ENCODE measurements at regions not wholly inside any gene's neighbourhood (a gene's known extent, or its start where the extent isn't known, plus 50 kb on each side); places are given as distances from the start of the nearest gene placed in this dataset.
"Not testable (repeated sequence)": the region's sequence is repeated elsewhere in the genome, so short reads cannot be mapped to it uniquely, and the experiment has no call there.

DNA sequence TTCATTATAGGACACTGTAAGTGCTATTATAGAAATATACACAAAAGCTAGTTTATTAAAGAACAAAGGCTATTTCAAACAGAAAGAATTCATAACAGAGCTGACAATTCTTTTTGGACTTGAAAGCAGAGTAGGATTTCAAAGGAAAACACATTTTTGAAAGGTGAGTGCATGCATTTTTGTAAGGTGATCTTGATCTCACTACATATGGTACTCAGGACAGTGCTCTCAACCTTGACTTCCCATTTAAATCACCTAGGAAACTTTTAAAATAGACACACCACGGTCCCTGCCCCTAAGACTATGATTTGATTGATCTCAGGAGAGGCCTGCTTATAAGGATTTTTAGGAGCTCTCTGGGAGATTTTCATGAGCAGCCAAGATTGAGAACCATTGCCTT, 1362.0 kb downstream of the CDH8 start:
- H3K27ac ChIP-seq = no peak overlapping the region
- intact Hi-C loops (cut with DNase I; ENCODE audit: low total_unique reads) = no loop called here
- DNase-seq (no peak), ATAC-seq (no peak)
- no peaks in the 10 kb centered on the region for H3K36me3 ChIP-seq
- H3K9me3 ChIP-seq = no peaks in the 10 kb centered on the region
- no peak overlapping the region for H3K4me3 ChIP-seq
- H3K27me3 ChIP-seq = no peaks in the 10 kb centered on the region
- no peaks in the 10 kb centered on the region for H3K4me1 ChIP-seq
- in situ Hi-C loops (cut with MboI; ENCODE audit: low sequenced_read_pairs in 4 of 4) = no loop called here
- TF ChIP-seq, protein P1, sequence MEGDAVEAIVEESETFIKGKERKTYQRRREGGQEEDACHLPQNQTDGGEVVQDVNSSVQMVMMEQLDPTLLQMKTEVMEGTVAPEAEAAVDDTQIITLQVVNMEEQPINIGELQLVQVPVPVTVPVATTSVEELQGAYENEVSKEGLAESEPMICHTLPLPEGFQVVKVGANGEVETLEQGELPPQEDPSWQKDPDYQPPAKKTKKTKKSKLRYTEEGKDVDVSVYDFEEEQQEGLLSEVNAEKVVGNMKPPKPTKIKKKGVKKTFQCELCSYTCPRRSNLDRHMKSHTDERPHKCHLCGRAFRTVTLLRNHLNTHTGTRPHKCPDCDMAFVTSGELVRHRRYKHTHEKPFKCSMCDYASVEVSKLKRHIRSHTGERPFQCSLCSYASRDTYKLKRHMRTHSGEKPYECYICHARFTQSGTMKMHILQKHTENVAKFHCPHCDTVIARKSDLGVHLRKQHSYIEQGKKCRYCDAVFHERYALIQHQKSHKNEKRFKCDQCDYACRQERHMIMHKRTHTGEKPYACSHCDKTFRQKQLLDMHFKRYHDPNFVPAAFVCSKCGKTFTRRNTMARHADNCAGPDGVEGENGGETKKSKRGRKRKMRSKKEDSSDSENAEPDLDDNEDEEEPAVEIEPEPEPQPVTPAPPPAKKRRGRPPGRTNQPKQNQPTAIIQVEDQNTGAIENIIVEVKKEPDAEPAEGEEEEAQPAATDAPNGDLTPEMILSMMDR (IDR thresholded peaks at IDR 0.05 in 4 of 5, conservative IDR thresholded peaks at IDR 0.05 in 1 of 5) = no peak
- TF ChIP-seq POLR2A (IDR thresholded peaks at IDR 0.05) = no peak

DNA sequence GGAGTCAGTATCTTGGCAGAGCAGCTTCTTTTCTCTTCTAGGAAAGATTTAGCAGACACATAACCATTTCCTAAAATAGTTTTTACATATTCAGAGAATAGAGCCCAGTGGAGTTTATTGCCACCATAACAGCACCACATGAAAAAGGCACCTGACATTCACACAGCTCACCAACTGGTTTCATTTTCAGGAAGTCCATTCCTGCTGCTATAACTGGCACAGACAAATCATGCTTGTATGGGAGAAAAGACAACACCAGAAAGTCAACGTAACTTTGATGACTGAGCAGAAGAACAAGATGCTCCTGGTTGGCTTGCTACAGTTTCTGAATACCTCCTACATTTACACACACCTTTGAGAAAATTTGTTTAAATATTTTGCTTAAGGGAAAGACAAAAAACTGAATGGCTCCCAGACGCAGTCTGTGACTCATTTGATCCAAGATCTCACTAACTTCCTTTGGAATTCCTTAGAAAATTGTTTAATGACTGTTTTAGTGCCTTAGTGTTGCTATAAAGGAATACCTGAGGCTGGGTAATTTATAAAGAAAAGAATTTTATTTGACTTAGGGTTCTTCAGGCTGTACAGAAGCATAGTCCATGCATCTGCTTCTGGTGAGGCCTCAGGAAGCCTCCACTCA, 1380.6 kb downstream of the CDH8 start:
- no peaks in the 10 kb centered on the region for H3K27me3 ChIP-seq
- H3K27ac ChIP-seq = no peak overlapping the region
- no peaks in the 10 kb centered on the region for H3K9me3 ChIP-seq
- TF ChIP-seq, protein P1 (IDR thresholded peaks at IDR 0.05 in 4 of 5, conservative IDR thresholded peaks at IDR 0.05 in 1 of 5) = no peak
- TF ChIP-seq POLR2A (IDR thresholded peaks at IDR 0.05) = no peak
- DNase-seq (no peak), ATAC-seq (no peak)
- in situ Hi-C loops (cut with MboI; ENCODE audit: low sequenced_read_pairs in 4 of 4) (no loop called here), intact Hi-C loops (cut with DNase I; ENCODE audit: low total_unique reads) (no loop called here)
- no peak overlapping the region for H3K4me3 ChIP-seq
- H3K36me3 ChIP-seq = no peaks in the 10 kb centered on the region
- no peaks in the 10 kb centered on the region for H3K4me1 ChIP-seq

- no peak for DNase-seq
- in situ Hi-C loops (cut with MboI; ENCODE audit: low sequenced_read_pairs in 4 of 4) = no loop called here
- no peaks in the 10 kb centered on the region for H3K27me3 ChIP-seq
Measured at GRCh38 chr16:60651346-60651745, 1384.9 kb downstream of the CDH8 start.

DNA sequence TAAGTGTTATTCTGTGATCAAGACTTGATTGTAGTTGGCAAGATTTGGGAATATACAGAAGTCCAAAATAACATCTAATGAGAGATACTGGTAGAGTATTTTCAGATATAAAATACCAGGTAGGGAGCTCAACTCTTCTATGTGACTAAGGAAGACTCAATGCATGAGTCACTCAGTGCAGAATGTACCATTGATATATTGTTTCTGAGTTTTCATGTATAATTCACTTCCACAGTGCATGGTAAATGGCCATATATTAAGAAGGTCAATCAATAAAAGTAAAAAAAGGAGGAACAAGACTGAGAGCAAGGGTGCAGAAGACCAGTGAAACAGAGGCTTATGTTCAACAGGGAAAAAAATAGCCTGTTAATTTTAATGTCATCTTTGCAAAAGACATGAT, 1387.9 kb downstream of the CDH8 start:
- H3K4me3 ChIP-seq = no peak overlapping the region
- intact Hi-C loops (cut with DNase I; ENCODE audit: low total_unique reads) (no loop called here), in situ Hi-C loops (cut with MboI; ENCODE audit: low sequenced_read_pairs in 4 of 4) (no loop called here)
- TF ChIP-seq, protein P1 (IDR thresholded peaks at IDR 0.05 in 4 of 5, conservative IDR thresholded peaks at IDR 0.05 in 1 of 5) = no peak
- TF ChIP-seq POLR2A (IDR thresholded peaks at IDR 0.05) = no peak
- no peaks in the 10 kb centered on the region for H3K27me3 ChIP-seq
- H3K9me3 ChIP-seq = no peaks in the 10 kb centered on the region
- no peaks in the 10 kb centered on the region for H3K36me3 ChIP-seq
- ATAC-seq (no peak), DNase-seq (no peak)
- no peaks in the 10 kb centered on the region for H3K4me1 ChIP-seq
- H3K27ac ChIP-seq = no peak overlapping the region

More at GRCh38 chr16:60651346-60651745, 1384.9 kb downstream of the CDH8 start:
- no peaks in the 10 kb centered on the region for H3K36me3 ChIP-seq
- H3K4me1 ChIP-seq = no peaks in the 10 kb centered on the region
- H3K9me3 ChIP-seq = no peaks in the 10 kb centered on the region
- ATAC-seq = no peak
- H3K27ac ChIP-seq = no peak overlapping the region
- H3K4me3 ChIP-seq = no peak overlapping the region
- intact Hi-C loops (cut with DNase I; ENCODE audit: low total_unique reads) = no loop called here
- no peak for TF ChIP-seq POLR2A (IDR thresholded peaks at IDR 0.05)

GRCh38 chr16:60647388-60647787, 1388.8 kb downstream of the CDH8 start:
- H3K27ac ChIP-seq; ATAC-seq; DNase-seq; H3K27me3 ChIP-seq; H3K36me3 ChIP-seq; H3K9me3 ChIP-seq; H3K4me3 ChIP-seq; in situ Hi-C loops (cut with MboI; ENCODE audit: low sequenced_read_pairs in 4 of 4); H3K4me1 ChIP-seq; intact Hi-C loops (cut with DNase I; ENCODE audit: low total_unique reads): not testable (repeated sequence)

- H3K4me1 ChIP-seq = no peaks in the 10 kb centered on the region
- TF ChIP-seq POLR2A (IDR thresholded peaks at IDR 0.05) = no peak
- TF ChIP-seq, protein P1 (IDR thresholded peaks at IDR 0.05 in 4 of 5, conservative IDR thresholded peaks at IDR 0.05 in 1 of 5) = no peak
- no peaks in the 10 kb centered on the region for H3K36me3 ChIP-seq
- DNase-seq = no peak
- in situ Hi-C loops (cut with MboI; ENCODE audit: low sequenced_read_pairs in 4 of 4) = no loop called here
- H3K4me3 ChIP-seq = no peak overlapping the region
- H3K27me3 ChIP-seq = no peaks in the 10 kb centered on the region
- H3K9me3 ChIP-seq = no peaks in the 10 kb centered on the region
- intact Hi-C loops (cut with DNase I; ENCODE audit: low total_unique reads) = no loop called here
- no peak for ATAC-seq
- no peak overlapping the region for H3K27ac ChIP-seq
Measured at GRCh38 chr16:60646631-60647030, 1389.6 kb downstream of the CDH8 start.
